ENCODE measurements at regions not wholly inside any gene's neighbourhood (a gene's known extent, or its start where the extent isn't known, plus 50 kb on each side); places are given as distances from the start of the nearest gene placed in this dataset.
"Not testable (repeated sequence)": the region's sequence is repeated elsewhere in the genome, so short reads cannot be mapped to it uniquely, and the experiment has no call there.

DNA sequence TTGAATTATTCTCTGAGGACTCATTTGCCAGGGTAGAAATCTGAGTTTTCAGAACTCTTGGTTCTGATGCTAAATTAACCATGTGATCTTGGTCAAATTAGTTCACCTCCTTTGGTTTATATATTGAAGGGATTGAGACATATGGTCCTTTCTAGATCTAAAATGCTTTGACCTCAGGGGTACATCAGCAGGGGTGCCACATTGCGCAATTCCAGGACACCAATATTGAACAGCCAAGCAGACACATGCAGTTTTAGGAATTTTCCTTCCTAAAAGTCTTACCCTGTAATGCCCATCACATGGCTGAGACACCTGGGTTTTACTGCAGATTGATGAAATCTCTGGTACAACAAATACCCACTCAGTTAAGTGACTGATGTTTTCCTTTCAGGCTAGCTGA is 254.4 kb upstream of the NCAM1 start:
- Histone ChIP-seq H3K4me2 (ENCODE audit: low read length) (no peak overlapping the region), H3K79me2 (ENCODE audit: control insufficient read depth, low read length) (no peaks in the 10 kb centered on the region), H3K4me3 (ENCODE audit: low read length) (no peak overlapping the region), H3K27ac (ENCODE audit: low read depth, low read length) (no peak overlapping the region), H3K9me2 (replicated peaks; ENCODE audit: control insufficient read depth, low read length) (no peaks in the 10 kb centered on the region), H3K36me3 (ENCODE audit: control insufficient read depth, low read length) (no peaks in the 10 kb centered on the region), H3K9me3 (ENCODE audit: control insufficient read depth, insufficient read depth, low read length) (no peaks in the 10 kb centered on the region), H3K4me1 (ENCODE audit: control insufficient read depth, low read length) (no peaks in the 10 kb centered on the region), H4K20me1 (ENCODE audit: control insufficient read depth, insufficient read depth, low read depth, low read length) (no peaks in the 10 kb centered on the region), H3F3A (ENCODE audit: control insufficient read depth, insufficient read depth) (no peaks in the 10 kb centered on the region), H3K27me3 (ENCODE audit: control insufficient read depth, low read length) (no peaks in the 10 kb centered on the region)
- no peak for TF ChIP-seq EZH2phosphoT487 (IDR thresholded peaks at IDR 0.05; ENCODE audit: borderline replicate concordance, low read length)
- TF ChIP-seq, protein P1, sequence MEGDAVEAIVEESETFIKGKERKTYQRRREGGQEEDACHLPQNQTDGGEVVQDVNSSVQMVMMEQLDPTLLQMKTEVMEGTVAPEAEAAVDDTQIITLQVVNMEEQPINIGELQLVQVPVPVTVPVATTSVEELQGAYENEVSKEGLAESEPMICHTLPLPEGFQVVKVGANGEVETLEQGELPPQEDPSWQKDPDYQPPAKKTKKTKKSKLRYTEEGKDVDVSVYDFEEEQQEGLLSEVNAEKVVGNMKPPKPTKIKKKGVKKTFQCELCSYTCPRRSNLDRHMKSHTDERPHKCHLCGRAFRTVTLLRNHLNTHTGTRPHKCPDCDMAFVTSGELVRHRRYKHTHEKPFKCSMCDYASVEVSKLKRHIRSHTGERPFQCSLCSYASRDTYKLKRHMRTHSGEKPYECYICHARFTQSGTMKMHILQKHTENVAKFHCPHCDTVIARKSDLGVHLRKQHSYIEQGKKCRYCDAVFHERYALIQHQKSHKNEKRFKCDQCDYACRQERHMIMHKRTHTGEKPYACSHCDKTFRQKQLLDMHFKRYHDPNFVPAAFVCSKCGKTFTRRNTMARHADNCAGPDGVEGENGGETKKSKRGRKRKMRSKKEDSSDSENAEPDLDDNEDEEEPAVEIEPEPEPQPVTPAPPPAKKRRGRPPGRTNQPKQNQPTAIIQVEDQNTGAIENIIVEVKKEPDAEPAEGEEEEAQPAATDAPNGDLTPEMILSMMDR (IDR thresholded peaks at IDR 0.05; ENCODE audit: low read depth, low read length, poor library complexity, severe bottlenecking): no peak

DNA sequence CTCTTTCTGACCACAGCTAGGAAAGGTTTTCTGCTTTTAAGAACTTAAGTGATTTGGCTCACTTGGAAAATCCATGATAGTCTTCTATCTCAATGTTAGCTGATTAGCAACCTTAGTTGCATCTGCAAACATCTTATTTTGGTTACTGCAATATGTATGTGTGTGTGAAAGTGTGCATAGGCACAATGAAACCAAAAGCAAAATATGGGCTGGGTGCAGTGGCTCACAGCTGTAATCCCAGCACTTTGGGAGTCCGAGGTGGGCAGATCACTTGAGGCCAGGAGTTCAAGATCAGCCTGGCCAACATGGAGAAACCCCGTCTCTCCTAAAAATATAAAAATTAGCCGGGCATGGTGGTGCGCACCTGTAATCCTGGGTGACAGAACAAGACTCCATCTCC is 246.9 kb upstream of the NCAM1 start:
- not testable (repeated sequence) for H3F3A ChIP-seq (ENCODE audit: control insufficient read depth, insufficient read depth); H3K36me3 ChIP-seq (ENCODE audit: control insufficient read depth, low read length); H3K9me3 ChIP-seq (ENCODE audit: control insufficient read depth, insufficient read depth, low read length); H4K20me1 ChIP-seq (ENCODE audit: control insufficient read depth, insufficient read depth, low read depth, low read length); H3K4me3 ChIP-seq (ENCODE audit: low read length); H3K4me2 ChIP-seq (ENCODE audit: low read length); H3K27me3 ChIP-seq (ENCODE audit: control insufficient read depth, low read length); H3K9me2 ChIP-seq (replicated peaks; ENCODE audit: control insufficient read depth, low read length); H3K4me1 ChIP-seq (ENCODE audit: control insufficient read depth, low read length); H3K79me2 ChIP-seq (ENCODE audit: control insufficient read depth, low read length); H3K27ac ChIP-seq (ENCODE audit: low read depth, low read length)

- no peak overlapping the region for H3K27ac ChIP-seq (ENCODE audit: low read depth, low read length)
- no peaks in the 10 kb centered on the region for H3K4me1 ChIP-seq (ENCODE audit: control insufficient read depth, low read length)
- H4K20me1 ChIP-seq (ENCODE audit: control insufficient read depth, insufficient read depth, low read depth, low read length): no peaks in the 10 kb centered on the region
- H3K9me3 ChIP-seq (ENCODE audit: control insufficient read depth, insufficient read depth, low read length): no peaks in the 10 kb centered on the region
- no peak overlapping the region for H3K4me3 ChIP-seq (ENCODE audit: low read length)
- TF ChIP-seq, protein P1 (IDR thresholded peaks at IDR 0.05; ENCODE audit: low read depth, low read length, poor library complexity, severe bottlenecking): no peak
- TF ChIP-seq EZH2phosphoT487 (IDR thresholded peaks at IDR 0.05; ENCODE audit: borderline replicate concordance, low read length): no peak
- H3K36me3 ChIP-seq (ENCODE audit: control insufficient read depth, low read length): no peaks in the 10 kb centered on the region
- H3K9me2 ChIP-seq (replicated peaks; ENCODE audit: control insufficient read depth, low read length): no peaks in the 10 kb centered on the region
- no peaks in the 10 kb centered on the region for H3K79me2 ChIP-seq (ENCODE audit: control insufficient read depth, low read length)
- H3F3A ChIP-seq (ENCODE audit: control insufficient read depth, insufficient read depth): no peaks in the 10 kb centered on the region
- H3K4me2 ChIP-seq (ENCODE audit: low read length): no peak overlapping the region
- no peaks in the 10 kb centered on the region; the same call in 1 of the 2 replicates for H3K27me3 ChIP-seq (ENCODE audit: control insufficient read depth, low read length)
Measured at GRCh38 chr11:112715056-112715455, 246.2 kb upstream of the NCAM1 start.

- H3F3A ChIP-seq (ENCODE audit: control insufficient read depth, insufficient read depth): no peaks in the 10 kb centered on the region
- no peaks in the 10 kb centered on the region for H4K20me1 ChIP-seq (ENCODE audit: control insufficient read depth, insufficient read depth, low read depth, low read length)
- no peaks in the 10 kb centered on the region for H3K9me3 ChIP-seq (ENCODE audit: control insufficient read depth, insufficient read depth, low read length)
- TF ChIP-seq, protein P1 (IDR thresholded peaks at IDR 0.05; ENCODE audit: low read depth, low read length, poor library complexity, severe bottlenecking): no peak
- no peak for TF ChIP-seq EZH2phosphoT487 (IDR thresholded peaks at IDR 0.05; ENCODE audit: borderline replicate concordance, low read length)
- H3K79me2 ChIP-seq (ENCODE audit: control insufficient read depth, low read length): no peaks in the 10 kb centered on the region
- no peaks in the 10 kb centered on the region for H3K9me2 ChIP-seq (replicated peaks; ENCODE audit: control insufficient read depth, low read length)
- no peaks in the 10 kb centered on the region for H3K4me1 ChIP-seq (ENCODE audit: control insufficient read depth, low read length)
- no peak overlapping the region for H3K4me3 ChIP-seq (ENCODE audit: low read length)
- H3K27me3 ChIP-seq (ENCODE audit: control insufficient read depth, low read length): no peaks in the 10 kb centered on the region
- no peaks in the 10 kb centered on the region for H3K36me3 ChIP-seq (ENCODE audit: control insufficient read depth, low read length)
- H3K27ac ChIP-seq (ENCODE audit: low read depth, low read length): no peak overlapping the region
- no peak overlapping the region for H3K4me2 ChIP-seq (ENCODE audit: low read length)
Measured at GRCh38 chr11:112718483-112718882, 242.7 kb upstream of the NCAM1 start.

Data from DOHH2 (cell line).